IMR-90 (cell line): ENCODE measurements at regions not wholly inside any gene's neighbourhood (a gene's known extent, or its start where the extent isn't known, plus 50 kb on each side); places are given as distances from the start of the nearest gene placed in this dataset.

Source experiments
- ATAC-seq: fragments of 200-7000 bp; cut with Tn5 transposase; 2 replicates; pipeline ENCODE4 v1.9.1; 2020; ENCODE audit warnings: low read depth, mild to moderate bottlenecking, moderate library complexity
- BruUV-seq: library from RNA; stranded (reverse); fragments of 400-500 nt; replicated peaks from 2 replicates; lab custom pipeline; 2021; lab: Mats Ljungman, UMichigan
- CTCF ChIA-PET: fragments of 300-600 bp; formaldehyde crosslinking; extraction: SDS; loops from one replicate; lab custom pipeline; 2021; ENCODE audit warnings: antibody characterized with exemption; lab: Yijun Ruan, JAX
- POLR2A ChIA-PET: fragments of 300-600 bp; sonication (Branson Sonifier 250); formaldehyde crosslinking; loops from one replicate; lab custom pipeline; 2022; ENCODE audit warnings: antibody characterized with exemption; ENCODE audit not compliant: unreplicated experiment; lab: Charles Lee
- DNase-seq: peaks from one replicate; pipeline ENCODE4 v3.0.0; 2013
- H2AFZ ChIP-seq: replicated peaks from 2 replicates; pipeline ENCODE3; 2013; ENCODE audit warnings: low read length, mild to moderate bottlenecking; ENCODE audit not compliant: poor library complexity
- H2AK5ac ChIP-seq: 2 replicates; pipeline ENCODE4 v1.6.1; 2013; ENCODE audit warnings: low read depth, low read length, inconsistent platforms
- H2AK9ac ChIP-seq: replicated peaks from 2 replicates; pipeline ENCODE3; 2013; ENCODE audit warnings: mild to moderate bottlenecking, low read depth, low read length, moderate library complexity; ENCODE audit not compliant: poor library complexity
- H2BK120ac ChIP-seq: 2 replicates; pipeline ENCODE4 v1.6.1; 2013; ENCODE audit warnings: low read depth, low read length, inconsistent platforms
- H2BK15ac ChIP-seq: 3 replicates; pipeline ENCODE4 v1.6.1; 2013; ENCODE audit warnings: low read depth, low read length, inconsistent platforms
- H2BK20ac ChIP-seq: 2 replicates; pipeline ENCODE4 v1.6.1; 2013; ENCODE audit warnings: low read depth, mild to moderate bottlenecking, inconsistent platforms, low read length, moderate library complexity
- H2BK5ac ChIP-seq: 2 replicates; pipeline ENCODE4 v1.6.1; 2013; ENCODE audit warnings: mild to moderate bottlenecking, low read depth, low read length, inconsistent platforms; ENCODE audit not compliant: poor library complexity, severe bottlenecking
- H3K14ac ChIP-seq: replicated peaks from 2 replicates; pipeline ENCODE4 v1.6.1; 2013; ENCODE audit warnings: low read depth, low read length, inconsistent platforms
- H3K18ac ChIP-seq: 2 replicates; pipeline ENCODE4 v1.6.1; 2013; ENCODE audit warnings: low read depth, low read length, control low read depth
- H3K23ac ChIP-seq: 2 replicates; pipeline ENCODE4 v1.6.1; 2013; ENCODE audit warnings: low read depth, low read length, inconsistent platforms
- H3K27ac ChIP-seq: 2 replicates; pipeline ENCODE4 v1.5.1; 2013; ENCODE audit warnings: mild to moderate bottlenecking, control low read depth, low read length; ENCODE audit not compliant: insufficient read depth
- H3K27me3 ChIP-seq: 2 replicates; pipeline ENCODE4 v1.6.1; 2013; ENCODE audit warnings: low read length; ENCODE audit not compliant: control insufficient read depth, insufficient read depth
- H3K36me3 ChIP-seq: 2 replicates; pipeline ENCODE4 v1.6.1; 2013; ENCODE audit warnings: low read length, mixed read lengths; ENCODE audit not compliant: control insufficient read depth, insufficient read depth
- H3K4ac ChIP-seq: 2 replicates; pipeline ENCODE4 v1.6.1; 2013; ENCODE audit warnings: low read depth, low read length, inconsistent platforms
- H3K4me1 ChIP-seq: 2 replicates; pipeline ENCODE4 v1.6.1; 2013; ENCODE audit warnings: low read length, mixed read lengths; ENCODE audit not compliant: control insufficient read depth, insufficient read depth
- H3K4me2 ChIP-seq: 2 replicates; pipeline ENCODE4 v1.6.1; 2013; ENCODE audit warnings: low read depth, mild to moderate bottlenecking, control low read depth, low read length, moderate library complexity
- H3K4me3 ChIP-seq: 2 replicates; pipeline ENCODE4 v1.5.1; 2013; ENCODE audit warnings: low read depth, mild to moderate bottlenecking, control low read depth, low read length, moderate library complexity; ENCODE audit not compliant: insufficient read depth
- H3K56ac ChIP-seq: 2 replicates; pipeline ENCODE4 v1.6.1; 2013; ENCODE audit warnings: low read length, inconsistent platforms; ENCODE audit not compliant: insufficient read depth; ENCODE audit errors: extremely low read depth
- H3K79me1 ChIP-seq, 2 experiments: 2 replicates each; pipeline ENCODE4 v1.6.1; 2013; ENCODE audit warnings: low read length in 2 of 2, inconsistent platforms in 1 of 2, low read depth in 1 of 2
- H3K9ac ChIP-seq: 2 replicates; pipeline ENCODE4 v1.6.1; 2013; ENCODE audit warnings: low read depth, low read length, control low read depth
- H3K9me1 ChIP-seq: 2 replicates; pipeline ENCODE4 v1.6.1; 2013; ENCODE audit warnings: low read length, inconsistent platforms; ENCODE audit not compliant: insufficient read depth
- H3K9me3 ChIP-seq: 2 replicates; pipeline ENCODE4 v1.6.1; 2013; ENCODE audit warnings: low read length; ENCODE audit not compliant: control insufficient read depth, insufficient read depth
- H4K20me1 ChIP-seq: 2 replicates; pipeline ENCODE4 v1.6.1; 2013; ENCODE audit warnings: low read length, inconsistent platforms; ENCODE audit not compliant: insufficient read depth
- H4K5ac ChIP-seq: 2 replicates; pipeline ENCODE4 v1.6.1; 2013; ENCODE audit warnings: mild to moderate bottlenecking, low read depth, low read length, control low read depth
- H4K8ac ChIP-seq, 2 experiments: 2 replicates each; pipeline ENCODE4 v1.6.1; 2013; ENCODE audit warnings: low read depth in 2 of 2, low read length in 2 of 2, control low read depth in 1 of 2, inconsistent platforms in 1 of 2
- H4K91ac ChIP-seq: 2 replicates; pipeline ENCODE4 v1.6.1; 2013; ENCODE audit warnings: low read depth, low read length, inconsistent platforms; ENCODE audit not compliant: insufficient read depth
- BHLHE40 ChIP-seq: fragments of 150-350 bp; IDR thresholded peaks from 2 replicates; pipeline ENCODE4 v1.6.1; 2016; ENCODE audit warnings: mild to moderate bottlenecking, low read depth, low read length
- CHD1 ChIP-seq: IDR thresholded peaks from 2 replicates; pipeline ENCODE4 v1.6.1; 2012; ENCODE audit warnings: low read depth, low read length, improper control_type of control experiment
- FOS ChIP-seq: fragments of 150-350 bp; IDR thresholded peaks from 2 replicates; pipeline ENCODE4 v1.6.1; 2016; ENCODE audit warnings: low read depth, low read length
- MAFK ChIP-seq: IDR thresholded peaks from 2 replicates; pipeline ENCODE4 v1.6.1; 2012; ENCODE audit warnings: low read depth, low read length, improper control_type of control experiment
- POLR2A ChIP-seq: IDR thresholded peaks from 2 replicates; pipeline ENCODE4 v1.6.1; 2012; ENCODE audit warnings: mild to moderate bottlenecking, low read depth, low read length
- RAD21 ChIP-seq: IDR thresholded peaks from 2 replicates; pipeline ENCODE4 v1.6.1; 2012; ENCODE audit warnings: low read length, improper control_type of control experiment
- RCOR1 ChIP-seq: IDR thresholded peaks from 2 replicates; pipeline ENCODE4 v1.6.1; 2012; ENCODE audit warnings: mild to moderate bottlenecking, low read length, improper control_type of control experiment; ENCODE audit not compliant: insufficient replicate concordance
- RFX5 ChIP-seq: IDR thresholded peaks from 2 replicates; pipeline ENCODE4 v1.8.0; 2012; ENCODE audit warnings: low read depth, mild to moderate bottlenecking, low read length, moderate library complexity
- SMC3 ChIP-seq: fragments of 150-350 bp; IDR thresholded peaks from 2 replicates; pipeline ENCODE4 v1.6.1; 2016; ENCODE audit warnings: low read depth, mild to moderate bottlenecking, antibody characterized with exemption, low read length, moderate library complexity
- USF2 ChIP-seq: fragments of 150-350 bp; IDR thresholded peaks from 2 replicates; pipeline ENCODE4 v1.6.1; 2017; ENCODE audit warnings: mild to moderate bottlenecking, antibody characterized with exemption, low read length, low read depth
- WGBS, 2 experiments: methylation state at CpG; one replicate each; pipeline versions ENCODE4 v1.1.5 to v1.1.7; 2013; ENCODE audit warnings: missing lambda C conversion rate in 2 of 2; ENCODE audit not compliant: insufficient read length in 1 of 2; ENCODE audit errors: extremely low coverage in 2 of 2; 5-methylcytosine and 5-hydroxymethylcytosine counted together
- dilution Hi-C: fragments of 300-500 bp; cut with HindIII; formaldehyde crosslinking; loops from one replicate; pipeline ENCODE4 v1.14.3; 2018; ENCODE audit warnings: low sequenced_read_pairs; ENCODE audit not compliant: unreplicated experiment
- in situ Hi-C: fragments of 300-500 bp; cut with MboI; formaldehyde crosslinking; loops from 3 replicates; pipeline ENCODE4 v1.14.3; 2019; ENCODE audit warnings: low sequenced_read_pairs, inconsistent platforms, mixed read lengths
- intact Hi-C: fragments of 100-400 bp; cut with micrococcal nuclease; formaldehyde crosslinking; loops from 2 replicates; pipeline ENCODE4 v1.10.0; 2022

GRCh38 chr5:84597904-84598303 is 213.2 kb upstream of the EDIL3 start:
- Histone ChIP-seq H2BK15ac (no peak overlapping the region), H2AFZ (no peak overlapping the region), H3K9me1 (no peaks in the 10 kb centered on the region), H3K4ac (no peak overlapping the region), H3K9me3 (no peaks in the 10 kb centered on the region), H3K4me1 (no peaks in the 10 kb centered on the region), H2BK20ac (no peak overlapping the region), H3K4me3 (no peak overlapping the region), H3K36me3 (no peaks in the 10 kb centered on the region), H3K9ac (no peak overlapping the region), H4K8ac (no peak overlapping the region), H3K27ac (no peak overlapping the region), H3K27me3 (no peaks in the 10 kb centered on the region), H3K79me1 (no peaks in the 10 kb centered on the region), H3K14ac (no peak overlapping the region), H3K23ac (no peak overlapping the region), H2AK9ac (no peak overlapping the region), H4K91ac (no peak overlapping the region), H3K18ac (no peak overlapping the region), H4K5ac (no peak overlapping the region), H2BK5ac (no peak overlapping the region), H4K20me1 (no peaks in the 10 kb centered on the region), H3K4me2 (no peak overlapping the region), H2AK5ac (no peak overlapping the region), H2BK120ac (no peak overlapping the region), H3K56ac (no peak overlapping the region)
- WGBS, 2 experiments = 20% methylated on average over 1 of the region's 2 CpGs; no CpG with 5 or more reads in 1 of the 2 experiments
- ChIA-PET CTCF (no interaction called here), POLR2A (no interaction called here)
- DNase-seq (no peak), ATAC-seq (no peak)
- intact Hi-C loops (no loop called here), in situ Hi-C loops (no loop called here), dilution Hi-C loops (no loop called here)
- no TSS peak for BruUV-seq
- TF ChIP-seq FOS (no peak), USF2 (no peak), CHD1 (no peak), BHLHE40 (no peak), RFX5 (no peak), SMC3 (no peak), POLR2A (no peak), RCOR1 (no peak), RAD21 (no peak), MAFK (no peak)
